22Rv1 (cell line): ENCODE measurements at regions not wholly inside any gene's neighbourhood (a gene's known extent, or its start where the extent isn't known, plus 50 kb on each side); places are given as distances from the start of the nearest gene placed in this dataset.

ENCODE experiments used
- H3K27ac ChIP-seq: fragments of 450-650 bp; 2 replicates; pipeline ENCODE4 v1.5.1; 2017
- CTCF ChIP-seq: fragments of 450-650 bp; IDR thresholded peaks from 2 replicates; pipeline ENCODE4 v1.5.1; 2017; ENCODE audit warnings: mild to moderate bottlenecking
- ZFX ChIP-seq: fragments of 450-650 bp; IDR thresholded peaks from 2 replicates; pipeline ENCODE4 v1.6.1; 2017; ENCODE audit warnings: antibody characterized with exemption, borderline replicate concordance

GRCh38 chr11:129316781-129317180 is 58.9 kb upstream of the BARX2 start:
- TF ChIP-seq CTCF = no peak
- TF ChIP-seq ZFX = no peak
- H3K27ac ChIP-seq = peak overlapping the region; percentile 44; the same call in 1 of the 2 replicates

GRCh38 chr11:129315781-129316579 is 59.7 kb upstream of the BARX2 start:
- no peak for TF ChIP-seq ZFX
- no peak for TF ChIP-seq CTCF
- H3K27ac ChIP-seq = peak overlapping the region; percentile 44

GRCh38 chr11:129314371-129314770 is 61.3 kb upstream of the BARX2 start:
- no peak for TF ChIP-seq ZFX
- no peak for TF ChIP-seq CTCF
- no peak overlapping the region for H3K27ac ChIP-seq

- TF ChIP-seq CTCF = no peak
- no peak for TF ChIP-seq ZFX
- no peak overlapping the region for H3K27ac ChIP-seq
Measured at GRCh38 chr11:129313541-129314297, 61.9 kb upstream of the BARX2 start.

GRCh38 chr11:129312730-129313503 is 62.7 kb upstream of the BARX2 start:
- no peak overlapping the region for H3K27ac ChIP-seq

GRCh38 chr11:129308241-129308865 is 67.3 kb upstream of the BARX2 start:
- H3K27ac ChIP-seq = no peak overlapping the region

More at GRCh38 chr11:129312730-129313503, 62.7 kb upstream of the BARX2 start:
- no peak for TF ChIP-seq CTCF
- no peak for TF ChIP-seq ZFX

More at GRCh38 chr11:129308241-129308865, 67.3 kb upstream of the BARX2 start:
- TF ChIP-seq ZFX = no peak
- no peak for TF ChIP-seq CTCF
